GM21717 (cell line): ENCODE measurements at regions not wholly inside any gene's neighbourhood (a gene's known extent, or its start where the extent isn't known, plus 50 kb on each side); places are given as distances from the start of the nearest gene placed in this dataset.
"Not testable (repeated sequence)": the region's sequence is repeated elsewhere in the genome, so short reads cannot be mapped to it uniquely, and the experiment has no call there.

Experiments used
- ATAC-seq: cut with Tn5 transposase; IDR thresholded peaks from one replicate; pipeline ENCODE4 v1.9.1; 2021; ENCODE audit warnings: mild to moderate bottlenecking, moderate library complexity; ENCODE audit not compliant: unreplicated experiment

DNA sequence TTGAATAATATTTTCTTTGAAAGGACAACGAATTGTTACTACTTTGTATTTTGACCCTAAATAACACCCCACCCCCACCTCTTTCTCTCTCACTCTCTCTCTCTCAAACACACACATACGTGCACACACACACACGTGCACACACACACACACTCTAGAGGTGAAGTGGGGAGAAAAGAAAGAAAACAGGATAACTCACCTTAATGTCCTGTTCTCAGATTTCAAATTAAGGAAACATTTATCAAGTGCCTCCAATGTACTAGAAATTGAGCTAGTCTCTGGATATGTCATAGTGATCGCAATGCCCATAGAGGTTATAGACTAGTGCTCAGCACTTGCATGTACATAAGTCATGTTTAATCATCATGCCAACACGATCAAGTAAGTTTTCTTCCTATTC lies 1483.6 kb upstream of the SEL1L start:
- ATAC-seq = no peak

DNA sequence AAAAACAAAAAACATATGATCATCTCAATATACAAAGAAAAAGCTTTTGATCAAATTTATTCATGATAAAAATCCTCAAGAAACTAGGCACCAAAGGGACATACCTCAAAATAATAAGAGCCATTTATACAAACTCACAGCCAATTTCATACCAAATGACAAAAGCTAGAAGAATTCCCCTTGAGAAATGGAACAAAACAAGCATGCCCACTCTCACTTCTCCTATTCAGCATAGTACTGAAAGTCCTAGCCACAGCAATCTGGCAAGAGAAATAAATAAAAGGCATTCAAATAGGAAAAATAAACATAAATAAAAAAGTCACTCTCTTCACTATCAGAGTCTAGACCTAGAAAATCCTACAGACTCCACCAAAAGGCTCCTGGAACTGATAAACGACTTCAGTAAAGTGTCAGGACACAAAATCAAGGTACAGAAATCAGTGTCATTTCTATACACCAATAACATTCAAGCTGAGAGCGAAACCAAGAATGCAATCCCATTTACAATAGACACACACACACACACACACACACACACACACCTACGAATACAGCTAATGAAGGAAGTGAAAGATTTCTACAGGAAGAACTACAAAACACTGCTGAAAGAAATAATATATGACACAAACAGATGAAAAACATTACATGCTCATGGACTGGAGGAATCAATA lies 1486.2 kb upstream of the SEL1L start:
- ATAC-seq = no peak

DNA sequence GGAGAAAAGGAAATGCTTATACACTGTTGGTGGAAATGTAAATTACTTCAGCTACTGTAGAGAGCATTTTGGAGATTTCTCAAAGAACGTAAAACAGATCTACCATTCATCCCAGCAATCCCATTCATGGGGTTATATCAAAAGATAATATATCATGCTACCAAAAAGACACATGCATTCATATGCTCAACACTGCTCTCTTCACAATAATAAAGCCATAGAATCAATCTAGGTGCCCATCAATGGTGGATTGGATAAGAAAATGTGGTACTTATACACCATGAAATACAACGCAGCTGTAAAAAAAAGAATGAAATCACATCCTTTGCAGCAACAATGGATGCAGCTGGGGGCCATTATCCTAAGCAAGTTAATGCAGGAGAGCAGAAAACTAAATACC lies 1487.7 kb upstream of the SEL1L start:
- no peak for ATAC-seq

- no peak for ATAC-seq
Measured at GRCh38 chr14:83023369-83023768, 1489.7 kb upstream of the SEL1L start.

GRCh38 chr14:83041224-83041623 lies 1507.6 kb upstream of the SEL1L start:
- no peak for ATAC-seq

- ATAC-seq = no peak
Measured at GRCh38 chr14:83042858-83043257, 1509.2 kb upstream of the SEL1L start.

- ATAC-seq = no peak
Measured at GRCh38 chr14:83044001-83044400, 1510.3 kb upstream of the SEL1L start.

- ATAC-seq = no peak
Measured at GRCh38 chr14:83047059-83047830, 1513.6 kb upstream of the SEL1L start.

- no peak for ATAC-seq
Measured at GRCh38 chr14:83053022-83053710, 1519.5 kb upstream of the SEL1L start.

GRCh38 chr14:83058068-83058467 lies 1524.4 kb upstream of the SEL1L start:
- no peak for ATAC-seq

GRCh38 chr14:83071888-83072501 lies 1538.3 kb upstream of the SEL1L start:
- peak; percentile 92 for ATAC-seq

- ATAC-seq = no peak
Measured at GRCh38 chr14:83085136-83085535, 1551.5 kb upstream of the SEL1L start.

DNA sequence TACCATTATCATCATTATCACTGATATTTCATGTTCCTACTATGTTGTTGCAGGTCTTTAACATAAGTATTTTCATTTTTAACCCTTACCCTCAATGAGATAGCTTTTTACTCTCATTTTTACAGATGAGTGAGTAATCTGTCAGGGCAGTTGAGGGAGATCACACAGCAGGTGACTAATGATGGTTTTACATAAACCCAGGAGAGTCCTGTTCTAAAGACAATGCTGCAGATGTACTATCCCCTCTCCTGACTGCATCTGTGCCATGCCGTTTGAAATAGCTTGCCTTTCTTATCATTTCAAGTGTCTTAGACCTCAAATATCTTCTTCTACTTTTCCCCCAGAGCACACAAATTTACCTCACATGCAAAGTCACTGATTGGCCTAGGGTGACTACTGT lies 1552.1 kb upstream of the SEL1L start:
- no peak for ATAC-seq

- not testable (repeated sequence) for ATAC-seq
Measured at GRCh38 chr14:83091991-83092956, 1558.6 kb upstream of the SEL1L start.

- ATAC-seq = no peak
Measured at GRCh38 chr14:83096092-83096491, 1562.4 kb upstream of the SEL1L start.

GRCh38 chr14:83101846-83102245 lies 1568.2 kb upstream of the SEL1L start:
- ATAC-seq = no peak

GRCh38 chr14:83118029-83118428 lies 1584.4 kb upstream of the SEL1L start:
- no peak for ATAC-seq

DNA sequence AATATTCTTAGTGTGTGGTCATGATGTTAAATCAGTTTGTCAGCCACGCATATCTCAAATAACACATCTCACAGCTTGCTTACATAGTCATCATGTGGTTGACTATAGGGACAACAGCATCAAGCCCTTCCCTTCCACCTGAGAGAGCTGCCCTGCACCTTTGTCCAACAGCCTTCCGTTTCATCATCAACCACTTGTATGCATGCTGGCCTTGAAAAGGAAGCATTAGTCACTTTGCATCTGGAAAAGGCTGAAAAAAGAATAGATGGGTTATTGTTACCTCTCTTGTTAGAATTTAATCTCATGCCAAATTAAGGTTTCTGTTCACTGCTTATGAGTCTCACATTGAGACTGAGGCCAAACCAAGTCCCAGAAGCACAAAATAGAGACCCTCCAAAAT lies 1586.5 kb upstream of the SEL1L start:
- no peak for ATAC-seq

GRCh38 chr14:83126076-83126475 lies 1592.4 kb upstream of the SEL1L start:
- ATAC-seq = no peak

GRCh38 chr14:83128783-83129182 lies 1595.1 kb upstream of the SEL1L start:
- ATAC-seq = no peak
